DOHH2 (cell line): ENCODE measurements at regions not wholly inside any gene's neighbourhood (a gene's known extent, or its start where the extent isn't known, plus 50 kb on each side); places are given as distances from the start of the nearest gene placed in this dataset.

ENCODE experiments used
- CTCF ChIP-seq: fragments of 200-600 bp; sonication (generic); IDR thresholded peaks from one replicate; pipeline ENCODE4 v1.5.1; 2014; ENCODE audit warnings: antibody characterized with exemption, mild to moderate bottlenecking, low read depth, low read length; ENCODE audit not compliant: poor library complexity, severe bottlenecking
- EZH2phosphoT487 ChIP-seq: fragments of 200-600 bp; sonication (generic); IDR thresholded peaks from 2 replicates; pipeline ENCODE4 v1.6.1; 2017; ENCODE audit warnings: borderline replicate concordance, mild to moderate bottlenecking, antibody characterized with exemption, low read length, moderate library complexity, mixed read lengths

GRCh38 chr2:223450246-223450645 lies 151.9 kb downstream of the SCG2 start:
- TF ChIP-seq CTCF (no peak), EZH2phosphoT487 (no peak)
